ENCODE measurements at regions not wholly inside any gene's neighbourhood (a gene's known extent, or its start where the extent isn't known, plus 50 kb on each side); places are given as distances from the start of the nearest gene placed in this dataset.

GRCh38 chr1:208461680-208462079, 217.5 kb upstream of the PLXNA2 start:
- no peaks in the 10 kb centered on the region for H3K9me3 ChIP-seq (ENCODE audit: insufficient read depth, low read depth, low read length)
- H3K4me1 ChIP-seq (ENCODE audit: insufficient read depth, low read length, poor library complexity, severe bottlenecking), result no peaks in the 10 kb centered on the region
- no peak overlapping the region for H2AFZ ChIP-seq (ENCODE audit: low read length)
- H3K4me2 ChIP-seq (ENCODE audit: low read depth, low read length, poor library complexity, severe bottlenecking), result no peak overlapping the region
- H3K27me3 ChIP-seq (ENCODE audit: insufficient read depth, low read length, poor library complexity, severe bottlenecking), result no peaks in the 10 kb centered on the region
- no peaks in the 10 kb centered on the region for H4K20me1 ChIP-seq (ENCODE audit: insufficient read depth, low read length, poor library complexity, severe bottlenecking)
- H3K36me3 ChIP-seq (ENCODE audit: insufficient read depth, low read length), result no peaks in the 10 kb centered on the region
- no peak overlapping the region for H3K4me3 ChIP-seq (ENCODE audit: low read length, poor library complexity, severe bottlenecking)
- H3K9ac ChIP-seq (ENCODE audit: low read depth, low read length, poor library complexity, severe bottlenecking), result no peak overlapping the region
- TF ChIP-seq CTCF (conservative IDR thresholded peaks at IDR 0.05; ENCODE audit: low read length) (peak; percentile 56), EZH2phosphoT487 (IDR thresholded peaks at IDR 0.05; ENCODE audit: borderline replicate concordance) (no peak)
- no peaks in the 10 kb centered on the region for H3F3A ChIP-seq (ENCODE audit: low read depth)
- H3K79me2 ChIP-seq (ENCODE audit: insufficient read depth, low read length), result no peaks in the 10 kb centered on the region
- H3K9me2 ChIP-seq (replicated peaks; ENCODE audit: low read depth, low read length), result no peaks in the 10 kb centered on the region

GRCh38 chr1:208462761-208463160, 218.6 kb upstream of the PLXNA2 start:
- TF ChIP-seq CTCF (conservative IDR thresholded peaks at IDR 0.05; ENCODE audit: low read length), result no peak
- no peak for TF ChIP-seq EZH2phosphoT487 (IDR thresholded peaks at IDR 0.05; ENCODE audit: borderline replicate concordance)
- Histone ChIP-seq H3K4me2 (ENCODE audit: low read depth, low read length, poor library complexity, severe bottlenecking) (no peak overlapping the region), H3K9ac (ENCODE audit: low read depth, low read length, poor library complexity, severe bottlenecking) (no peak overlapping the region), H3K4me3 (ENCODE audit: low read length, poor library complexity, severe bottlenecking) (no peak overlapping the region), H3F3A (ENCODE audit: low read depth) (no peaks in the 10 kb centered on the region), H3K9me2 (replicated peaks; ENCODE audit: low read depth, low read length) (no peaks in the 10 kb centered on the region), H3K36me3 (ENCODE audit: insufficient read depth, low read length) (no peaks in the 10 kb centered on the region), H3K4me1 (ENCODE audit: insufficient read depth, low read length, poor library complexity, severe bottlenecking) (no peaks in the 10 kb centered on the region), H3K79me2 (ENCODE audit: insufficient read depth, low read length) (no peaks in the 10 kb centered on the region), H4K20me1 (ENCODE audit: insufficient read depth, low read length, poor library complexity, severe bottlenecking) (no peaks in the 10 kb centered on the region), H2AFZ (ENCODE audit: low read length) (no peak overlapping the region), H3K27me3 (ENCODE audit: insufficient read depth, low read length, poor library complexity, severe bottlenecking) (no peaks in the 10 kb centered on the region), H3K9me3 (ENCODE audit: insufficient read depth, low read depth, low read length) (no peaks in the 10 kb centered on the region)

GRCh38 chr1:208465266-208465665, 221.1 kb upstream of the PLXNA2 start:
- Histone ChIP-seq H3K9ac (ENCODE audit: low read depth, low read length, poor library complexity, severe bottlenecking) (no peak overlapping the region), H3K27me3 (ENCODE audit: insufficient read depth, low read length, poor library complexity, severe bottlenecking) (no peaks in the 10 kb centered on the region), H2AFZ (ENCODE audit: low read length) (no peak overlapping the region), H4K20me1 (ENCODE audit: insufficient read depth, low read length, poor library complexity, severe bottlenecking) (no peaks in the 10 kb centered on the region), H3K4me1 (ENCODE audit: insufficient read depth, low read length, poor library complexity, severe bottlenecking) (no peaks in the 10 kb centered on the region), H3K9me3 (ENCODE audit: insufficient read depth, low read depth, low read length) (no peaks in the 10 kb centered on the region), H3F3A (ENCODE audit: low read depth) (no peaks in the 10 kb centered on the region), H3K79me2 (ENCODE audit: insufficient read depth, low read length) (no peaks in the 10 kb centered on the region), H3K36me3 (ENCODE audit: insufficient read depth, low read length) (no peaks in the 10 kb centered on the region), H3K4me2 (ENCODE audit: low read depth, low read length, poor library complexity, severe bottlenecking) (no peak overlapping the region), H3K9me2 (replicated peaks; ENCODE audit: low read depth, low read length) (no peaks in the 10 kb centered on the region), H3K4me3 (ENCODE audit: low read length, poor library complexity, severe bottlenecking) (no peak overlapping the region)
- TF ChIP-seq CTCF (conservative IDR thresholded peaks at IDR 0.05; ENCODE audit: low read length), result no peak
- no peak for TF ChIP-seq EZH2phosphoT487 (IDR thresholded peaks at IDR 0.05; ENCODE audit: borderline replicate concordance)

Measured in Loucy (cell line).